Skin of body (tissue), 1 donor: ENCODE measurements at regions not wholly inside any gene's neighbourhood (a gene's known extent, or its start where the extent isn't known, plus 50 kb on each side); places are given as distances from the start of the nearest gene placed in this dataset.

Experiments used
- DNase-seq: peaks from one replicate; lab custom pipeline; 2025; lab: John Stamatoyannopoulos, UW

DNA sequence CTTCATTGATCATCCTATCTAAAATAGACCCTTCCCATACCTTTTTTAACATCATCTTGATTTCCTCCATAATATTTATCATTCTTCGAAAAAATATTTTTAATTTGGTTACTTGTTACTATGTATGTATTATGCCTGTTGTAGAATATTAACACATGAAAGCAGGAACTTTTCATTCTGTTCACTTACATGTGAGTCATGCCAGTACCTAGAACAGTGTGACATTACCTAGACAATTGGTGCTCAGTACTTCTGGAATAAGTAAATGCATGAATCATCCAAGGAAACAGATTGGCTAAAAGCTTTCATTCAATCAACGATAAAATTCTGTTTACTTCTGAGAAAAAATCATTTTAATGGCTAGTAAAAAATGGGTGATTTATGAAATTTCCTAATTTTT lies 76.4 kb downstream of the CXXC4 start:
- no peak for DNase-seq

DNA sequence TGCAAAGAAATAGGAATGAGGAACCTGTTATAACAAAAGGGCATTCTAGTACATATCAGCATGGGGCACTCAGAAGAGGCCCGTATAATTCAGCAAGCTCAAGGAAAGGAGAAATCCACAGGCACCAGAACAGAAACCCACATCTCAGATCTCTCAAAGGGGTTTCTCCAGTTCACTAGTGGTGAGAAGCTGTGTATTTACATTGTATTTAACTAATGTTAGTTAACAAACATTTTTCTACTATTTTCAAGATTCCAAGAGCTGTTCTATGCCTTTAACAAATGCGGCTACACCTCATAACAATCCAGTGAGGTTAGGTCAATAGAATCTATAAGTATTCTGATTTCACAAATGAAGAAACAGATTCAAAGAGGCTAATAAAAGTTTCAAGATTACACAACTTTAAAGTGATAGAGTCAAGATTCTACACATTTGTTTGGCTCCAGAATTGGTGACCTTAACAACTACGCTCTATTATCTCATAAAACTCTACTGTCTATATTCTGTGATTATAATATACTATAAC lies 77.3 kb downstream of the CXXC4 start:
- no peak for DNase-seq

DNA sequence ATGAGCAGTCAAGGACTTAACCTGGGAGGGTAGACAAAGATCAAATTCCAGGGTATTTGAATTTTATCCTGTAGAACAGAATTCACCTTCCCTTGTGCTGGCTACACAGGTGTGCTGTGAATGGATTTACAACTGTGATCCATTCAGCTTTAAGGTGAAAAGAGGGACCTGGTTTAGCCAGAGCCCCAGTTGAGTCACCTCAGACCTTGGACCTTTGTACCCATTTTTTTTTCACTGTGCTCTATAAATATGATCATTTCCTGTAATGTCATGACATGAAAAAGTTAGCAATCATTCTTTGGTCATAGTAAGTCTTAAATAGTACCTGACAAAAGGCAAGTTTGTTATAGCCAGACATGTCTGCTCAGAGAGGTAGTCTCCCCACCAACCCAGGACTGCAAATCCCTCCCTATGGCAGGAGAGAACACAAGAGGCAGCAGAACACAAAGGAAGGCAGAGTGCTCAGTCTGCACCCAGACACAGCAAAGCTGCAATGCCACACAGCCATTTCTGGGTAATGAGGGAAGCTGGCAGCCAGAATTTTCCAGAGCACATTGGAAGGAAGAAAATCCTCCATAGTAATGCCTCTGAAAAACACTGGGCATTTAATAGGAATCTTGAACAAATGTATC lies 77.9 kb downstream of the CXXC4 start:
- DNase-seq: no peak

DNA sequence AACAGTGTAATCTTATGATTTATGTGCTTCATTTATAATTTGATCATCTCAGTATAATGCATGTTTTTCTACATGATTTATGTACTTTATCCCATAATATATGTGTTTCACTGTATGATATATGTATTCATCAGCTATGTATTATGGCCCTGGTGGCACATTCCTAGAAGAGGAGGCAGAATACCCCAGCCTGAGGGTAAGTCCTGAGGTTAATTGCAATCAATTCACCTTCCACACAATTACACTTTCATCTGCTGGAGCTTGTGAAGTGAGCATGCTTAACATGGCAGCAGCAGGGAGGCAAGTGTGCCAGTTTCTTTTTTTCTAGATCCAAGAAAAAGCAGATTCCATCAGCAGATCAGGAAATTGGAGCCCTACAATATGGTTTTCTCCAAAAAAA lies 81.2 kb downstream of the CXXC4 start:
- DNase-seq: no peak

DNA sequence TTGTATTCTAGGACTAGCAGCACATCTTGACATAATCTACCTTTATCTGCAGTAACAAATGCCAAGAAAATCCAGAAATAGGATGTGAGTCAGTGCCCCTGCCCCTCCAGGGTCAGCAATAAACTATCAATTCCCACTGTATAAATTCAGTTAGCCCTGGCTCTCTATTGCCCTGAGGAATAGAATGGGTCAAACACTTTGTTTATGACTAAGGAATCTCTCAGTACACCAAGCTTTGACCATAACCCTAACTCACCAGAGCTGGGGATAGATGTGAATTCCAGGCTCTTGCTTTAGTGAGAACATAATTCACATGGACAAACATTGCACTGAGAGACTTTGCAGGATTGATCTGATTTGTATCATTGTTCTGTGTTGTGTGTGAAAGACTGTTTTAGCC lies 82.3 kb downstream of the CXXC4 start:
- no peak for DNase-seq

DNA sequence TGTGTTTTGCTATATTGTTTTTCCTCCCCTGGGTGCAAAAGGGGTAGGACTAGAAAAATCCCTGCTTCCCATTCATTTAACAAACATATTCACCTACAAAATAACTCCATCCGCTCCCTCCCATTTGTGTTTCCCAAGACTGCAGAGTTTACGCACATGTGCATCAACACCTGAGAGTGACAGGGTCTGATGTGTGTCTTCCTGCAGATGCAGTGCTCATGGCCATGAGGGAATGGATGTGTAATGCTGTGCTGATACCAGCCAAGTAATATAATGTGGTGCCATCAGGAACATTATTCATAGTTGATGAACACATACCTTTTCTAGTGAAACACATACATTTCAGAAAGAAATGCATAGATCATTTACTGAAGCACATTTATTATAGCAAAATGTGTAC lies 83.2 kb downstream of the CXXC4 start:
- DNase-seq: no peak

DNA sequence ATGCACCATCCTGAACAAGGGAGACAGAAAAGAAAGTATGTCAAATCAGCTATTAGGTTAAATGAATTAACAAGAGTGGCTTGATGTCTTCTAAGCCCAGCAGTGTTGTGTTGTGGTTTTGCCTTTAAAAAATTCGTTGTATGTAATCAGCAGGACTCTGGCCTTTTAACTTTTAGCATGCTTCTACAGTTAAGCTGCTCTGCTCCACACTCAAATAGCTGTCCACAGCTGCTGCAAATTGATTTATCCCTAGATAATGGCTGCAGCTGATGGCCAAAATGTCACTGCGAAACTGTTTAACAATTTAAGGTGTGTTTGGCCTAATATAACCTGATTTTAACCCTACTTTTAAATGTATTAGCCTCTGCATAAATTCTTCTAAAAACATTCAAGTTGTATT lies 85.8 kb downstream of the CXXC4 start:
- DNase-seq: no peak

DNA sequence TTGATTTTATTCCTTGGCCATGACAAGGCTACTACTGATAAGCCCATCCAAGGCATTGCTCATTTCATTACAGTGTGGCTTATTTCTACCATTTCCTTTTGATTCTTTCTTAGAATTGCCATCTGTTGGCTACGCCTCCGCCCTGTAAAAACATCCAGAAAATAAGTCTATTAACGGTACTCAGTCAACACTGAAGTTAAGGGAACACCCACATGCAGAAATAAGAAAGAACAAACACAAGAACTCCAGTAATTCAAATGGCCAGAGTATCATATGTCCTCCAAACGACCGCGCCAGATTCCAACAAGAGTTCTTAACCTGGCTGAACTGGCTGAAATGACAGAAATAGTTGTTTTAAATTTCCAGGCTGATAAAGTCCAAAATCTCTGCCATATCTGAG lies 90.3 kb downstream of the CXXC4 start:
- DNase-seq: no peak

DNA sequence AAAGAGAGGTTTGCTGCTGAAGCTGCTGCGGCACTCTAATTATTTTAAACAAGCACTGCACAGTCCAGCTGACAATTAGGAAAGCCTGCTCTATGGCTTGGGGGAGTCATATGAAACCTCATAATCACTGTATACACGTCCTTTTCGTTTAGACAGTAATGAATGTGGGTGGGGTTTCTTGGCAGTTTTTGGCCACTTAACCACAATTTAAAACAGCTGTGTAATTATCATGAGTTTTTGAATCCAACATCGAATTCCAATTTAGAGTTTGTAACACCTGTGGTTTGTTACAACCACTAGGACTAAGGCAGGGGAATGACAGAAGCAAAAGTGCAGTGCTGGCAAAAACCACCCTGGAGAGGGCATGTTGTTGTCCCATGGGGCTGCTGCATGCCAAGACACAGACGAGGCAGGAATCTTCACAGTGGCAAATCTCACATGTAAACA lies 99.5 kb downstream of the CXXC4 start:
- DNase-seq: no peak

DNA sequence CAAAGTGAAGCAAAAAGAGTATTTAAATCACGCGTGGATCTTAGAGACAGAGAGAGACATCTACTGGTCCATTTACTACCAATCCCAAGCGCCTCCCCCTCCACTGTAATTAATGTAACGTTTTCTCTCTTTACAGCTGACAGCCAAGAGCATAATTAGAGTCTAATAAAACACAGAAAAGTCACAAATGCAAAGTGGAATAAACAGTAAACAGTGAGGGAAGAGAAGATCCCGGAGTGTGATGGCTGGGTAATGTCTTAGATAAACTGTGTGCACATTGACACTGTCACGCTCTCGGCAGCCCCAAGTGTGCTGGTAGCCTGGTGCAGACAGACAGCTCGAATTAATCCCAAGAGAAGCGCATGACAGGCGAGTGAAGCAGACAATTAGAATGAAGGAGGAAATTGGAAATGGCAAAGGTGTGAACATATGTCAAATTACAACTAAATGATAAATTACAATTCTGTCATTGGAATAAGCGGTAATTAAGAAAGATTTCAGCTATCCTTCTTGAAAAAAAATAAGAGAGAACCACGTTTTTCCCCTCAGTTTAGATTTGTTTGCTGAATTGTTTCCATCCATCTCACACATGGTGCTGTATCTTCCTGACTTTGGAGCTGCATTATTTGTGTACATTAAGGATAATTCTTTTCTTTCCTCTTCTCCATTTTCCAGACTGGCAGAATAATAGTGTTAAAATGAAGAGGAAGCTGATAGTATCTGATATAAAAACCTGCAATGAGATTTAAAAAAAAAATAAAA lies 100.1 kb downstream of the CXXC4 start:
- DNase-seq: no peak

DNA sequence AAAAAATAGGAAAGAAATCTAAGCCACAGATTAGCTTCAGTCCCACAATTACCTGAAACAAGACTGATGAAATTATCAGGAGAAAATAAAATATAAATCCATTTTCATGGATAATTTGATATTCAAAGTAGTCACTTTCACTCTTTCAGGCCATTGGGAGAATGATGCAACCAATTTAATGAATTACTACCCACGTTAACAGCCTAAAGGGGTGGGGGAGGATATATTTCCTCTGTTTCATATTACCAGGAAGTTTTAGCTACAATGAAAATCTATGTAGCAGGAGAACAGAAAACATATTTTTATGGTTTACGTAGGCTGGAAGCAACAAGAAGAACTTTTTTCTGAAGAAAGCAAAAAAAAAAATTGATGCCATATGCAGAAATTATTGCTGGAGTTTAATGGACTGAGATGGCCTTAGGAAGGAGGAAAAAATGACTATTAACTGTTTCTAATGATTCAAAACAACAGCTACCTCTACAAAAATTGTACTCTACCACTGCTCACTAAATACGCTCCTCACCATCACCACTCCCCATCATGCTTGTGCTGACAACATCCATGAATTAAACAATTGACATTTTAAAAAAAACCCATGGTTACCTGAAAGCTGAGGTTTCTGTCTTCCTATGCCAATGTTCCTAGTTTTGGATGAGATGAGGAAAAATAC lies 100.9 kb downstream of the CXXC4 start:
- no peak for DNase-seq

DNA sequence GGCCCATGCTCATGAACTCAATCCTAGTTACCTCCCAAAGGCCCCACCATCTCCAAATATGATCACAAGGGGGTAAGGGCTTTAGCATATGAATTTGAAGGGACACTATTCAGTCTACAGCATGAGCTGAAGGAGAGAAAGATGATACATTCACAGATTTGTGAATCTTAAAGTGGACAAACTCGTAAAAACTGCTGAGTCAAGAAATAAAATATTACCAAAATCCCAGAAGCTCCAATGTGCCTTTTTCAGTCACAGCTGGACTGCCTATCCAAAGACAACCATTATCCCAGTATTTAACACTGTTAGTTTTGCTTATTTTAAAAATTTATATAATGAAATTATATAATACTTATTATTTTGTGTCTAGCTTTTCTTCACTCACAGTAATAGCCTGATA lies 109.0 kb downstream of the CXXC4 start:
- no peak for DNase-seq

DNA sequence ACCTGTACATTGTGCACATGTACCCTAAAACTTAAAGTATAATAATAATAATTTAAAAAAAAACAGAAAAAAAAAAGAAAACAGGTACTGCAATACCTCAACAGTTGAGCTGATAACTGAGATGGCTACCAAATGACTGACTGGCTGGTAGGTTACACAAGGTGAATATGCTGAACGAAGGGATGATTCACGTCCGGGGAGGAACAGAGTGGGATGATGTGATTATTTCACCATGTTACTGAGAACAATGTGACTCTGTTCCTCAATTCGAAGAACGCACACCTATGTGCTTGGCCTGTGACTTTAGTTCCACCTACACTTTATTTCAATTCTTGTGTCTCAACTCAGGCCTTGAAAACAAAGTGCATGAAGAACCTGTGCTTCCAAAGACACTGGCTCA lies 111.7 kb downstream of the CXXC4 start:
- DNase-seq: no peak

DNA sequence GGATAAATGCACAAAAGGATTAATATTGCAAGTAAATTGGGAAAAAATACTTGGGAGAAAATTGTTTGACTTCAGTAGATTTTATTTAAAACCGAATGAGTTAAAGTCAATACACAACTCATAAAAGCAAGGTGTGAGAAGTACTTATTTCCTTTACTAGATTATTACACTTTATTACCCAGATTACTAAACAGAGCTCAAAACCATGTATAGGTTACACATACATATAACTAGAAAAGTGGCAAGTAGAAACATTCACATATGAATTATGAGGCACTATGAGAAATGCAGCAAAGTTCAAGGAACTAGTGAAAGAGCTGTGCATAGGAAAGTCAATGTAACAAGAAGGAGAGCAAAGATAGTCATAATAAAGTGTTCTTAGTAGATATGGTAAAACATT lies 113.0 kb downstream of the CXXC4 start:
- DNase-seq: no peak

DNA sequence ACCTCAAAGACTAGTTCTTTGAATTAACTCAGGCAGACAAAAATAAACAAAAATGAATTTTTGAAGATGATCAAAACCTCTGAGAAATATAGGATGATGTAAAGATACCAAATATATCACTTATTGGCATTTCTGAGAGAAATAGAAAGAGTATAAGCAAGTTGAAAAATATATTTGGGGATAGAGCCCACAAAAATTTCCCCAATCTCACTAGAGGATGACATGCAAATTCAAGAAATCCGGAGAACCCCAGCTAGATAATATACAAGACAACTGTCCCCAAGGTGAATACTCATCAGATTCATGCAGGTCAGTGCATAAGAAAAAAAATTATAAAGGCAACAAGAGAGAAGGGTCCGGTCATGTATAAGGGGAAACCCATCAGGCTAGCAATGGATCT lies 129.1 kb downstream of the CXXC4 start:
- no peak for DNase-seq

DNA sequence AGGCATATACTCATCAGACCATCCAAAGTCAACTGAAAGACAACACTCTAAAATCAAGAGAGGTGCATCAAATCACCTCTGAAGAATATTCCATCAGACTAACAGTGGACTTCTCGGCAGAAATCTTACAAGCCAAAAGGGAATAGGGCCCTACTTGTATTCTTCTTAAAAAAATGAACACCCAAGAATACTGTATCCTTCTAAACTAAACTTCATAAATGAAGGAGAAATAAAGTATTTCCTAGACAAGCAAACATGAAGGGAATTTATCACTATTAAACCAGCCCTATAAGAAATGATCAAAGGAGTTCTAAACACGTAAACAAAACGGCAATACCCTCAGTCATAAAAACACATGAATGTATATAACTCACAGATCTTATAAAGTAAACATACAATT lies 141.2 kb downstream of the CXXC4 start:
- no peak for DNase-seq

DNA sequence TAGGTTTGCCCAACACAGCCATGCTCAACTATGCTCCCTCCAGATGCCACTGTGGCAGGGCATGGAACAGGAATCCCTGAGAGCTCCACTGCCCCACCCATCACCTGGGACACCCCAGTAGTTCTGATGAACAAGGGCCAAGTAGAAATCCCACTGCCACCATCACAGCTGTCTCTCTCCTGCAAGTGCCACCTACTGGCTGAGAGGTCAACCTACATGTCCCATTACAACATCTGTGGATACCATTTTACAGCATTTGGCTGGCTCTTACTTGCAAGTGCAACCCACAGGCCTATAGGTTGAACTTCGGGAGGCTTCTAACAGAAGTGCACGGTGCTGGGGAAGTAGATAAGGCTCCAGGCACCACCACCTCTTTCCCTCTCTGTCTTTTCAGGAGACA lies 142.5 kb downstream of the CXXC4 start:
- no peak for DNase-seq

DNA sequence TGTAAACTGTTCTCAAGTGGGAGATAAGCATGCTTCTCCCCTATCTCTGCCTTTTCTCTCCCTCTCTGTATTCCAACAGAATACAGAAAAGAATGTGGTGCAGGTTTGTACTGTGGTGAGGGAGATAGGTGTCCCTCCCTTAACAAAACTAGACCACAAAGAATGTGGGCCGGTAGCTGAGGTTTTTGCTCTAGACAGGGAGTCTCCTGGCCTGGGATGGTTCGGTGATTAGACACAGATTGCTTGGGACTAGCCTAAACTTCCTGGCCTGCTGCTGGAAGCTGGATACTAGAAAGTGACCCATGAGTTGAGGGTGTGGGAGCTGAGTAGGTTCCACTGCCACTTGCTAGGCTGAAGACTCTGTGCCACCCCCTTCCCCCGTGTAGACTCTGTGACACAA lies 143.0 kb downstream of the CXXC4 start:
- no peak for DNase-seq

DNA sequence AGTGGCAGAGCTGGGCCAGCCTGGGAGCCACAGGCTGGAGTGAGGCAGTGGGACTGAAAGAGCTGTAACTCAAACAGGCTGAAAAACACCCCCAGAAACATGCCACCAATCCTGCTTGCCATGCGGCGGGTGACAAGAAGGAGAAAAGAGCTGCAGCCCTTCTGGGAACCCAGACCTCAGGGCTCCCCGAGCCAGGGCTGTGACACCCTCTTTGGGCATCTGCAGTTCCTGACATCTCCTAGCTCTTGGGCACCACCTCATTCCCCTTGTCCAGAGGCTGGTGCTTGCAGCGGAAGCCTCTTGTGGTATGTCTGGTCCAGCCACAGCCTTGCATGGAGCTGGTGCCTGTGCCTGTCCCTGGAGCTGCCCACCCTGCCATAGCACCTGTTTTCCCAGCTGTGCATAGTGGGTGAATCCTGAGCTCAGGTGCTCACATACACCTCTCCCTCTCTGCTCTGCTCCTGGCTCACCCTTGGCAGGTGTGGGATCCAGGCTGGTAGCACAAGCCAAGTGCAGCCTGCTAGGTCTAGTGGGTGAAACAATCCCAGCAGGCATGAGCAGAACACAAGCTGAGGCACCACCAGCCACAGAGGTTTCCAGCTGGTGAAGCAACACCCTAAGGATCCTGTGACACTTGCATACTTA lies 149.0 kb downstream of the CXXC4 start:
- DNase-seq: no peak

DNA sequence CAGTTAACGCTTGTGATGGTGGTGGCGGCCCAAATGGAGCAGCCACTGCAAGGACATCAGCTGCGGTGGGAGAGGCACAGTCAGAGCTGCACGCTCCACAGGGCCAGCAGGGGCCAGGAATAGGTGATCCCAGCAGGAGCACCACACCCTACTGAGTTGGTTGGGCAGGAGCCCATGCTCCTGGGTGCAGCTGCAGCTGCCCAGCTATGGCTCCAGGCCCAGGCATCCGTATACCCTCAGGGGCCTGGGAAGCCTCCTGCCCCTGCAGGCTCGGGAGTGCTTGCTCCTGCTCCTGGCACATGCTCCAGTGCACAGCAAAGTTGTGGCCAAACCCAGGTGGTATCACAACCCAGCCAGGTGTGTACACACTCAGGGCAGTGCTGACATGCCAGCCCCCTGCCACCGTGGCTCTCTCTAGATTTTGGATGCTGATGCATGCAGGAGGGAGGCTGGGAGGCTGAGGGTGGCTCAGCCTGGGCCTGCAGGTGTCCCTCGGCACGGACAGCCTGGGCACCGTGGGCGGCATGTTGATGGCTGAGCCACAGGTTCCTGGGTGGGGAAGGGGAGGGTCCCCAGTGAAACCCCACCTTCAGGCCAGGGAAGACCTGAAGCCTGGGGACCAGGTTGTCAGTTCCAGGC lies 150.2 kb downstream of the CXXC4 start:
- no peak for DNase-seq

DNA sequence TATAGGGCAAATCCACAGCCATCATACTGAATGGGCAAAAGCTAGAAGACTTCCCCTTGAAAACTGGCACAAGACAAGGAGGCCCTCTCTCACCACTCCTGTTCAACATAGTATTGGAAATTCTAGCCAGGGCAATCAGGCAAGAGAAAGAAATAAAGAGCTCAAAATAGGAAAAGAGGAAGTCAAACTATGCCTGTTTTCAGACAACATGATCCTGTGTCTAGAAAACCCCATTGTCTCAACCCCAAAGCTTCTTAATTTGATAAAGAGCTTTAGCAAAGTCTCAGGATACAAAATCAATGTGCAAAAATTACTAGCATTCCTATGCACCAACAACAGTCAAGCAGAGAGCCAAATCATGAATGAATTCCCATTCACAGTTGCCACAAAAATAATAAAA lies 160.3 kb downstream of the CXXC4 start:
- no peak for DNase-seq
